HG03066 (cell line): ENCODE measurements at regions not wholly inside any gene's neighbourhood (a gene's known extent, or its start where the extent isn't known, plus 50 kb on each side); places are given as distances from the start of the nearest gene placed in this dataset.
"Not testable (repeated sequence)": the region's sequence is repeated elsewhere in the genome, so short reads cannot be mapped to it uniquely, and the experiment has no call there.

Source experiments
- ATAC-seq: cut with Tn5 transposase; IDR thresholded peaks from one replicate; pipeline ENCODE4 v1.9.1; 2021; ENCODE audit warnings: low read depth; ENCODE audit not compliant: unreplicated experiment

DNA sequence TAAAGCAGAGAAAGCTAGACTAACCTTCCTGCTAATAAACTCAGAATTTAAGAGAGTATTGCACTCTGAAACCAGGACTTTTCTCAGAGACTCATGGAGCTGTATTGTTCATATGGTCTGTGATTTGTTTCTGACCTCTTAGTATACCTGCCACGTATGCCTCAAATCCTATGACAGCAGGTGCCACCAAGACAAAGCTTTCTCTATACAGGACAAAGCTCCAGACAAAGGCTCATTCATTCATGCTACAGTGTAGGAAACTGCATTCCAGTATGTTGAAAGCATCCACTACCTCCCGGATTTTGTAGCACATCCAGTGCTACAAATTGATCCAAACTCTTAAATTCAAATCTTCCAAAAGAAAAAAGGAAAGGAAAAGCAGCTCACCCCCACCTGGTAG is 178.3 kb downstream of the CHIC2 start:
- ATAC-seq = no peak

DNA sequence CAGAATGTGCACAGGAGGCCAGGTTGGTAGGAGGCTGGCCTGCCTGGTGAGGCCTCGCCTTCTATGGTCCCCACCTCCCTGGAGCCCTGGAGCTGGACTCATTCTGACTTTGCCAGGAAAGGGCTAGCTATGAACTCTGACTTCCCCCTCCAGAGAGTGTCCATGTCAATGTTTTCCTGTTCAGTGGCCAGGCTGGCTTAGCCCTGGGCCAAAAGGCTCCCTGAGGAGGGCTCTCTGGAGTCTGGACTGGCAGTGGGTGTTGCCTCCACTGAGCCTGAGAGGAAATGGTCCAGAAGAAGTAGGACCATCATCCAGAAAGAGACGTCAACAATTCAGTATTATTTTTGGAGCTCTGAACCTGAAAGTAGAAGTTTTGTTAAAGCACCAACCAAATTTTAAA is 178.7 kb downstream of the CHIC2 start:
- no peak for ATAC-seq

- ATAC-seq = not testable (repeated sequence)
These were observed 187.3 kb downstream of the CHIC2 start for GRCh38 chr4:53877096-53877495.

- ATAC-seq = no peak
These were observed 198.3 kb downstream of the CHIC2 start for GRCh38 chr4:53866055-53866454.

GRCh38 chr4:53865054-53865453 is 199.4 kb downstream of the CHIC2 start:
- no peak for ATAC-seq

GRCh38 chr4:53863736-53864365 is 200.6 kb downstream of the CHIC2 start:
- ATAC-seq = no peak

GRCh38 chr4:53863158-53863557 is 201.2 kb downstream of the CHIC2 start:
- no peak for ATAC-seq

- ATAC-seq = no peak
These were observed 202.4 kb downstream of the CHIC2 start for GRCh38 chr4:53861856-53862610.

DNA sequence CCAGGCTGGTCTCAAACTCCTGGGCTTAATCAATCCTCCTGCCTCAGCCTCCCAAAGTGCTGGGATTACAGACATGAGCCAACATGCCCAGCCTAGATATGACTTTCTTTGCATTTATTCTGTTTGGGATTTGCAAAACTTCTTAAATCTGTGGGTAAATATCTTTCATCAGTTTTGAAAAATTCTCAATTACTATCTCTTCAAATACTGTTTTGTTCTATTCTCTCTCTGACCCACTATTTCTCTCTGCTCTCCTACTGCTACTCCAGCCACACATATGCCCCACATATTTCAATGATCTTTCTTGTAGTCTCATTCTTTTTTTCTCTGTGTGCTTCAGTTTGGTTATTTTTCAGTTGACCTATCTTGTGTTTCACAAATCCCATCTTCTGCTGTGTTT is 205.1 kb downstream of the CHIC2 start:
- ATAC-seq = no peak

DNA sequence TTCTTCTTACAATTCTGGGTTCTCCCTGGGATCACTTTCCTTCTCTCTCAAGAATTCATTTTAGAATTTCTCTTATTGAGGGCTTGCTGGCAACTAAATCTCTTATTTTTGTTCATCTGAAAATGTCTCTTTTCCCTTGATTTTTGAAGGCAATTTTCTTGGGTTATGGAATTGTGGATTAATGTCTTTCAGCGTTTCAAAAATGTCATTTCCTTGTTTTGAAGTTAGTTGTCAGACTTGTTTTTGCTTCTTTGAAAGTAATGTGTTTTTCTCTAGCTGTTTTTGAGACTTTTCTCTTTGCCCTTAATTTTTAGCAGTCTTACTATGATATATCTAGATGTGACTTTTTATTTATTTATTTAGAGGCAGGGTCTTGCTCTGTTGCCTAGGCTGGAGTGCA is 205.7 kb downstream of the CHIC2 start:
- no peak for ATAC-seq

GRCh38 chr4:53855581-53856250 is 208.7 kb downstream of the CHIC2 start:
- no peak for ATAC-seq

DNA sequence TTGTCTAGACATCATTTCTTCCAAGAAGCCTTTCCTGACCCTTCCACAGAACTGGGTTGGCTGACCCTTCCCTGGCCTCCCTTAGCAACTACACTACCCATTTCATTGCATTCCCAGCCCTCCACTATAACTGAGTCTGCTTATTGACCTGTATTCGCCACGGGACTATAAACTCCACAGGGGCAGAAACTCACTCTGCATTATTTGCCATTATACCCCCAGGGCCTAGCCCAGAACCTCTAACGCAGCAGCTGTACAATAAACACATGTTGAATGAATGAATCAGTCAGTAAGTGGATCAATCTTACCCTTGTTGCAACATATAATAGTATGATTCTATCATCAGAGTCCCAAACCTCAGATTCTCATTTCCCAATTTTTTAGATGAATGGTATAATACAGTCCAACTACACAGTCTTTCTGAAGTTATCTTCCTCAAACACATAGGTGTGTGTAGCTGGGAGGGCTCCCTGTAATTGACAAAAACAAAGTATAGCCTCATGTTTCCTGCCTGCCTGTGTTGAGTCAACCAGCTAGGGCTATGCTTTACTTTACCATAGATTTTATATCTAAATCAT is 209.3 kb downstream of the CHIC2 start:
- ATAC-seq = no peak

- no peak for ATAC-seq
These were observed 212.1 kb downstream of the CHIC2 start for GRCh38 chr4:53852343-53852742.

- no peak for ATAC-seq
These were observed 216.4 kb downstream of the CHIC2 start for GRCh38 chr4:53847965-53848364.

- ATAC-seq = no peak
These were observed 219.9 kb downstream of the CHIC2 start for GRCh38 chr4:53844551-53844950.

GRCh38 chr4:53844133-53844532 is 220.3 kb downstream of the CHIC2 start:
- no peak for ATAC-seq

- ATAC-seq = no peak
These were observed 222.7 kb downstream of the CHIC2 start for GRCh38 chr4:53841711-53842110.

DNA sequence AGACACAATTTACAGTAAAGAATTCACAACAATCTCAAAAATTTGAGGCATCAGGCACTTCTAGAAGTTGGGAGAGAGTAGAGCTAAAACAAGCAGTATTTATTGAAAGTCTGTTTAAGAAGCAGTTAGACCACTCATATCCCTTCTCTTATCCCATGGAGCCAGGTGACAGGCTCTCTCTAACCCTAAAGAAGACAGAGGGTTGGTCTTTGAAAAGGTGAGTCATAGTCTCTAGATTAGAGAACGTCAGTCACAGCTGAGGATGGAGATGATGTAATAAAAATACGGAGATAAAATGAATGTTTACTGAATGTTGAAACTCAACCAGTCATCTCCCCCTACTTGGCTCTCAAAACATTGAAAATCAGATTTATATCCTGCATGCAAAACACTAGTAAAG is 223.8 kb downstream of the CHIC2 start:
- no peak for ATAC-seq

DNA sequence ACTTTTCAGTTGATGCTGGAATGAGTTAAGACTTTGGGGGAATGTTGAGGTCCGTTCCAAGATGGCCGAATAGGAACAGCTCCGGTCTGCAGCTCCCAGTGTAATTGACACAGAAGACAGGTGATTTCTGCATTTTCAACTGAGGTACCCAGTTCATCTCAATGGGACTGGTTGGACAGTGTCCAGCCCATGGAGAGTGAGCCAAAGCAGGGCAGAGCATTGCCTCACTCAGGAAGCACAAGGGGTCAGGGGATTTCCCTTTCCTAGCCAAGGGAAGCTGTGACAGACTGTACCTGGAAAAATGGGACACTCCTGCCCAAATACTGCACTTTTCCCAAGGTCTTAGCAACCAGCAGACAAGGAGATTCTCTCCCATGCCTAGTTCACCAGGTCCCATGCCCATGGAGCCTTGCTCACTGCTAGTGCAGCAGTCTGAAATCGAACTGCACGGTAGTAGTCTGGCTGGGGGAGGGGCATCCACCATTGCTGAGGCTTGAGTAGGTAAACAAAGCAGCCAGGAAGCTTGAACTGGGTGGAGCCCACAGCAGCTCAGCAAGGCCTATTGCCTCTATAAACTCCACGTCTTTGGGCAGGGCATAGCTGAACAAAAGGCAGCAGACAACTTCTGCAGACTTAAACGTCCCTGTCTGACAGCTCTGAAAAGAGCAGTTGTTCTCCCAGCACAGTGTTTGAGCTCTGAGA is 231.0 kb downstream of the CHIC2 start:
- not testable (repeated sequence) for ATAC-seq

GRCh38 chr4:53832549-53832948 is 231.9 kb downstream of the CHIC2 start:
- ATAC-seq = no peak

DNA sequence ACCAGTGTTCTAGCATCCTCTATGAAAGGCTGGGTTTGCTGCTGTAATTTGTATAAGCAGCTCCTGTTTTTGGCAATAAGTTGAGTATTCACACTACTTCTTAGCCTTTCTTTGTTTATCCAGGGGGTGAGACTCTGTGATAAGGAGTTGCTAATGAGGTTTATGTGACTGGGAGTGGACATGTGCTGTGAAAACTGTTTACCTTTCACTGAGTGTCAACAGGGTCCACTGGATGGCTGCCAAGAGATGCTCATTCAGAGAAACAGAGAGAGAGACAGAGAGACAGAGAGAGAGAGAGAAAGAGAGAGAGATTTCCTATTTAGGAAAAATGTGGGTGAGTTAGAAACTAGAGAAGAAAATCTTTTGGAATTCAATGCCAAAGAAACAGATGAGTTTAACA is 233.9 kb downstream of the CHIC2 start:
- no peak for ATAC-seq
